CMK (cell line): ENCODE measurements at regions not wholly inside any gene's neighbourhood (a gene's known extent, or its start where the extent isn't known, plus 50 kb on each side); places are given as distances from the start of the nearest gene placed in this dataset.

Source experiments
- DNase-seq: peaks from one replicate; pipeline ENCODE4 v3.0.0-alpha.2; 2010; ENCODE audit warnings: low read depth

- no peak for DNase-seq
These were observed 376.9 kb downstream of the PPP3CA start for GRCh38 chr4:100970414-100970813.

- no peak for DNase-seq
These were observed 377.4 kb downstream of the PPP3CA start for GRCh38 chr4:100969925-100970324.

- no peak for DNase-seq
These were observed 379.3 kb downstream of the PPP3CA start for GRCh38 chr4:100968046-100968445.

GRCh38 chr4:100963627-100964026 lies 383.7 kb downstream of the PPP3CA start:
- DNase-seq = no peak

- DNase-seq = no peak
These were observed 384.6 kb downstream of the PPP3CA start for GRCh38 chr4:100962698-100963097.

- DNase-seq = no peak
These were observed 387.1 kb downstream of the PPP3CA start for GRCh38 chr4:100960232-100960631.

- DNase-seq = no peak
These were observed 393.3 kb downstream of the PPP3CA start for GRCh38 chr4:100954046-100954445.

GRCh38 chr4:100953616-100954015 lies 393.7 kb downstream of the PPP3CA start:
- no peak for DNase-seq

GRCh38 chr4:100952590-100952989 lies 394.7 kb downstream of the PPP3CA start:
- no peak for DNase-seq

- no peak for DNase-seq
These were observed 397.9 kb downstream of the PPP3CA start for GRCh38 chr4:100949350-100949935.

- no peak for DNase-seq
These were observed 398.4 kb downstream of the PPP3CA start for GRCh38 chr4:100948911-100949310.

GRCh38 chr4:100945789-100946188 lies 401.5 kb downstream of the PPP3CA start:
- no peak for DNase-seq

GRCh38 chr4:100938698-100939097 lies 408.6 kb downstream of the PPP3CA start:
- DNase-seq = no peak

GRCh38 chr4:100936661-100937375 lies 410.5 kb downstream of the PPP3CA start:
- DNase-seq = no peak

GRCh38 chr4:100935090-100935489 lies 412.2 kb downstream of the PPP3CA start:
- peak; percentile 11 for DNase-seq

- DNase-seq = no peak
These were observed 413.7 kb downstream of the PPP3CA start for GRCh38 chr4:100933628-100934027.

GRCh38 chr4:100929758-100930157 lies 411.9 kb upstream of the EMCN start:
- no peak for DNase-seq

GRCh38 chr4:100929135-100929534 lies 411.3 kb upstream of the EMCN start:
- DNase-seq = no peak

- DNase-seq = no peak
These were observed 408.4 kb upstream of the EMCN start for GRCh38 chr4:100926039-100926717.

- DNase-seq = no peak
These were observed 395.9 kb upstream of the EMCN start for GRCh38 chr4:100913685-100914084.

GRCh38 chr4:100908540-100908939 lies 390.7 kb upstream of the EMCN start:
- no peak for DNase-seq

- DNase-seq = no peak
These were observed 389.9 kb upstream of the EMCN start for GRCh38 chr4:100907465-100908454.
